Gastroesophageal sphincter (tissue), 4 donors: ENCODE measurements at regions not wholly inside any gene's neighbourhood (a gene's known extent, or its start where the extent isn't known, plus 50 kb on each side); places are given as distances from the start of the nearest gene placed in this dataset.

Experiments used
- ATAC-seq: fragments of 150-250 bp; one replicate; pipeline ENCODE4 v1.9.1; 2016; ENCODE audit warnings: mild to moderate bottlenecking, moderate library complexity
- H3K27ac ChIP-seq, 4 donors: fragments of 200-600 bp; sonication (generic) in 3 of 4; 1 replicate in 3 of 4; 2 replicates in 1 of 4; pipeline ENCODE4 v1.5.1; 2016 to 2019
- H3K27me3 ChIP-seq: fragments of 200-600 bp; sonication (generic); one replicate; pipeline ENCODE4 v1.5.1; 2019
- H3K36me3 ChIP-seq, 2 donors: fragments of 200-600 bp; sonication (generic); one replicate each; pipeline ENCODE4 v1.5.1; 2019; ENCODE audit warnings: control low read depth in 1 of 2
- H3K4me1 ChIP-seq, 3 donors: fragments of 200-600 bp; sonication (generic); 1 replicate in 2 of 3; 2 replicates in 1 of 3; pipeline ENCODE4 v1.5.1; 2016 to 2019; ENCODE audit warnings: control low read depth in 2 of 3
- H3K4me3 ChIP-seq, 2 donors: fragments of 200-600 bp; sonication (generic); one replicate each; pipeline ENCODE4 v1.5.1; 2019; ENCODE audit warnings: mild to moderate bottlenecking in 1 of 2, moderate library complexity in 1 of 2
- H3K9me3 ChIP-seq, 3 donors: fragments of 200-600 bp; sonication (generic); one replicate each; pipeline ENCODE4 v1.5.1; 2017 to 2019; ENCODE audit warnings: control low read depth in 2 of 3
- EP300 ChIP-seq: sonication (generic); formaldehyde crosslinking; IDR thresholded peaks from one replicate; pipeline ENCODE4 v1.6.1; 2017; ENCODE audit warnings: antibody characterized with exemption, mild to moderate bottlenecking
- POLR2A ChIP-seq, 2 donors: fragments of 450-650 bp; IDR thresholded peaks; one replicate each; pipeline ENCODE4 v1.6.1; 2017; ENCODE audit warnings: antibody characterized with exemption in 2 of 2, mild to moderate bottlenecking in 2 of 2, moderate library complexity in 1 of 2
- POLR2AphosphoS5 ChIP-seq: sonication (generic); formaldehyde crosslinking; IDR thresholded peaks from one replicate; pipeline ENCODE4 v1.6.1; 2017; ENCODE audit warnings: antibody characterized with exemption
- WGBS, 2 donors: methylation state at CpG; one replicate each; pipeline ENCODE4 v1.1.5; 2018; ENCODE audit warnings: low coverage in 1 of 2; 5-methylcytosine and 5-hydroxymethylcytosine counted together
- TF ChIP-seq, protein P1 (sequence below), 4 experiments: fragments of 200-600 bp in 2 of 4; fragments of 450-650 bp in 2 of 4; sonication (generic) in 1 of 4; IDR thresholded peaks; one replicate each; pipeline ENCODE4 v1.5.1; 2017 to 2019; ENCODE audit warnings: antibody characterized with exemption in 4 of 4, mild to moderate bottlenecking in 2 of 4, moderate library complexity in 2 of 4

DNA sequence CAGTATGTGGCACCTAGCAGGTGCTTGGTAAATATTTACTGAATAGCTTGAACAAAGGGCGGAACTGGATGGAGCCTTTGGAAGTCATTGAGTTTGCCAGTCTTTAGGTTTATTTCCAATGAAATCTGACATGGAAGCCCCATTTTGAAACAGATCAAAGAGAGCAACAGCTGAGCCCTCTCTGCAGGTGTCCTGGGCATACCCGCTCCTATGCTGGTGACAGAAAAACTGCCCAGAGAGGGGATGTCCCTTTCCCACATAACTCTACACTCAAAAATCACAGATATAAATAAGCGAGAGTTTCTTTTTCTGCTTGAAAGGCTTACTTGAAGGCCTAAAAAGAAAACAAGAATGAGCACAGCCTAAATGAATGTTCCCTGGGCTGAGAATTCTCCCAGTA is 53.0 kb upstream of the RALY start:
- ATAC-seq, result no peak
- no peaks in the 10 kb centered on the region for H3K36me3 ChIP-seq
- H3K27ac ChIP-seq, result no peak overlapping the region
- no peak for TF ChIP-seq EP300
- TF ChIP-seq POLR2A (IDR thresholded peaks at IDR 0.05), result no peak
- TF ChIP-seq POLR2AphosphoS5, result no peak
- TF ChIP-seq, protein P1, sequence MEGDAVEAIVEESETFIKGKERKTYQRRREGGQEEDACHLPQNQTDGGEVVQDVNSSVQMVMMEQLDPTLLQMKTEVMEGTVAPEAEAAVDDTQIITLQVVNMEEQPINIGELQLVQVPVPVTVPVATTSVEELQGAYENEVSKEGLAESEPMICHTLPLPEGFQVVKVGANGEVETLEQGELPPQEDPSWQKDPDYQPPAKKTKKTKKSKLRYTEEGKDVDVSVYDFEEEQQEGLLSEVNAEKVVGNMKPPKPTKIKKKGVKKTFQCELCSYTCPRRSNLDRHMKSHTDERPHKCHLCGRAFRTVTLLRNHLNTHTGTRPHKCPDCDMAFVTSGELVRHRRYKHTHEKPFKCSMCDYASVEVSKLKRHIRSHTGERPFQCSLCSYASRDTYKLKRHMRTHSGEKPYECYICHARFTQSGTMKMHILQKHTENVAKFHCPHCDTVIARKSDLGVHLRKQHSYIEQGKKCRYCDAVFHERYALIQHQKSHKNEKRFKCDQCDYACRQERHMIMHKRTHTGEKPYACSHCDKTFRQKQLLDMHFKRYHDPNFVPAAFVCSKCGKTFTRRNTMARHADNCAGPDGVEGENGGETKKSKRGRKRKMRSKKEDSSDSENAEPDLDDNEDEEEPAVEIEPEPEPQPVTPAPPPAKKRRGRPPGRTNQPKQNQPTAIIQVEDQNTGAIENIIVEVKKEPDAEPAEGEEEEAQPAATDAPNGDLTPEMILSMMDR (IDR thresholded peaks at IDR 0.05), result no peak
- no peaks in the 10 kb centered on the region for H3K4me1 ChIP-seq
- 94 to 100% methylated on average over 2 to 3 of the region's 3 CpGs for WGBS, 2 donors
- no peaks in the 10 kb centered on the region for H3K9me3 ChIP-seq
- no peak overlapping the region for H3K4me3 ChIP-seq
- no peaks in the 10 kb centered on the region for H3K27me3 ChIP-seq
